Astrocyte (in vitro differentiated cells and primary cell): ENCODE measurements at regions not wholly inside any gene's neighbourhood (a gene's known extent, or its start where the extent isn't known, plus 50 kb on each side); places are given as distances from the start of the nearest gene placed in this dataset.

ENCODE experiments used
- DNase-seq: peaks from one replicate; pipeline ENCODE4 v3.0.0-alpha.2; 2010; ENCODE audit warnings: low read depth
- FAIRE-seq: peaks from 2 replicates; lab custom pipeline; 2011; peaks lifted over from hg19 to GRCh38; lab: Jason Lieb, UNC
- H2AFZ ChIP-seq: 2 replicates; pipeline ENCODE4 v1.6.0; 2012; ENCODE audit warnings: low read depth, low read length, inconsistent platforms
- H3K27ac ChIP-seq: 2 replicates; pipeline ENCODE4 v1.5.1; 2011; ENCODE audit warnings: low read depth, low read length, inconsistent platforms
- H3K27me3 ChIP-seq: 2 replicates; pipeline ENCODE4 v1.6.0; 2011; ENCODE audit warnings: low read length, inconsistent platforms; ENCODE audit not compliant: insufficient read depth
- H3K36me3 ChIP-seq: 2 replicates; pipeline ENCODE4 v1.5.1; 2011; ENCODE audit warnings: low read length, inconsistent platforms; ENCODE audit not compliant: insufficient read depth
- H3K4me1 ChIP-seq: 2 replicates; pipeline ENCODE4 v1.5.1; 2011; ENCODE audit warnings: low read length, inconsistent platforms; ENCODE audit not compliant: insufficient read depth
- H3K4me2 ChIP-seq: 2 replicates; pipeline ENCODE4 v1.6.0; 2012; ENCODE audit warnings: low read length, inconsistent platforms
- H3K4me3 ChIP-seq: 2 replicates; pipeline ENCODE4 v1.5.1; 2011; ENCODE audit warnings: low read depth, mild to moderate bottlenecking, low read length, inconsistent platforms; ENCODE audit not compliant: insufficient read depth
- H3K79me2 ChIP-seq: 2 replicates; pipeline ENCODE4 v1.6.0; 2012; ENCODE audit warnings: mild to moderate bottlenecking, low read length, inconsistent platforms; ENCODE audit not compliant: insufficient read depth
- H3K9ac ChIP-seq: 2 replicates; pipeline ENCODE4 v1.6.0; 2012; ENCODE audit warnings: mild to moderate bottlenecking, low read length, inconsistent platforms
- H3K9me3 ChIP-seq: 2 replicates; pipeline ENCODE4 v1.5.1; 2012; ENCODE audit warnings: low read depth, mild to moderate bottlenecking, low read length, inconsistent platforms; ENCODE audit not compliant: insufficient read depth
- H4K20me1 ChIP-seq: 2 replicates; pipeline ENCODE4 v1.6.0; 2012; ENCODE audit warnings: low read length, inconsistent platforms; ENCODE audit not compliant: insufficient read depth
- H3K27ac Mint-ChIP-seq: one replicate; pipeline ENCODE4 v1.8.0; 2021; ENCODE audit warnings: mild to moderate bottlenecking, mixed read lengths; ENCODE audit not compliant: unreplicated experiment
- H3K27me3 Mint-ChIP-seq: one replicate; pipeline ENCODE4 v1.8.0; 2021; ENCODE audit warnings: low read depth, mixed read lengths; ENCODE audit not compliant: unreplicated experiment
- H3K36me3 Mint-ChIP-seq: one replicate; pipeline ENCODE4 v1.8.0; 2021; ENCODE audit warnings: low read depth, mixed read lengths; ENCODE audit not compliant: unreplicated experiment
- H3K4me1 Mint-ChIP-seq: one replicate; pipeline ENCODE4 v1.8.0; 2021; ENCODE audit warnings: low read depth, mixed read lengths; ENCODE audit not compliant: unreplicated experiment
- H3K4me3 Mint-ChIP-seq: one replicate; pipeline ENCODE4 v1.8.0; 2021; ENCODE audit warnings: mild to moderate bottlenecking, moderate library complexity, mixed read lengths; ENCODE audit not compliant: unreplicated experiment
- H3K9me3 Mint-ChIP-seq: one replicate; pipeline ENCODE4 v1.8.0; 2021; ENCODE audit warnings: mild to moderate bottlenecking, mixed read lengths; ENCODE audit not compliant: unreplicated experiment
- EZH2 ChIP-seq: IDR thresholded peaks from 2 replicates; pipeline ENCODE4 v1.6.1; 2012; ENCODE audit warnings: mild to moderate bottlenecking, low read length, inconsistent platforms; ENCODE audit not compliant: insufficient read depth
- TF ChIP-seq, protein P1 (sequence below): IDR thresholded peaks from 2 replicates; pipeline ENCODE4 v1.5.1; 2011; ENCODE audit warnings: low read depth, mild to moderate bottlenecking, inconsistent platforms, low read length, moderate library complexity; ENCODE audit not compliant: insufficient read depth

DNA sequence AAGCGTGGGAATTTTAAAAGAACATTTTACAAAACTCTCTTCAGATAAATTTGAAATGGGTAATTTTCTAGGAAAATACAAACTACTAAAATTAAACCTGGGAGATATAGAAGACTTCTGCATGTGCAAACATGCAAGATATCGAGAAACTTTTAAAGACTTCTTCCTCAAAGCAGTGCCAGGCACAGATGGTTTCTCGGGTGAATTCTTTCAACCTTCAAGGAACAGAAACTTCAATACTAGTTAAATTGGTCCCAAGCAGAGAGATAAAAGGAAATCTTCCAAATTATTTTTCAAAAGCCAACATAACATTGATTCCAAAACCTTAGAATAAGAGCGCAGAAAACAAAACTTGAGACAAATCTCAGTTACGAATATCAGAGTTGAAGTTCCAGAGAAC lies 732.7 kb downstream of the PDCD6IP start:
- peaks cover 11% of the 10 kb centered on the region for H3K4me1 Mint-ChIP-seq
- no peaks in the 10 kb centered on the region for H3K4me1 ChIP-seq
- H2AFZ ChIP-seq = no peak overlapping the region
- H3K79me2 ChIP-seq = no peaks in the 10 kb centered on the region
- H3K36me3 Mint-ChIP-seq = no peaks in the 10 kb centered on the region
- H4K20me1 ChIP-seq = no peaks in the 10 kb centered on the region
- H3K27me3 Mint-ChIP-seq = no peaks in the 10 kb centered on the region
- FAIRE-seq = no peak
- H3K9ac ChIP-seq = no peak overlapping the region
- H3K27me3 ChIP-seq = no peaks in the 10 kb centered on the region
- H3K9me3 ChIP-seq = no peaks in the 10 kb centered on the region
- no peak overlapping the region for H3K27ac Mint-ChIP-seq
- H3K4me2 ChIP-seq = no peak overlapping the region
- H3K4me3 ChIP-seq = no peak overlapping the region
- no peak overlapping the region for H3K27ac ChIP-seq
- TF ChIP-seq, protein P1, sequence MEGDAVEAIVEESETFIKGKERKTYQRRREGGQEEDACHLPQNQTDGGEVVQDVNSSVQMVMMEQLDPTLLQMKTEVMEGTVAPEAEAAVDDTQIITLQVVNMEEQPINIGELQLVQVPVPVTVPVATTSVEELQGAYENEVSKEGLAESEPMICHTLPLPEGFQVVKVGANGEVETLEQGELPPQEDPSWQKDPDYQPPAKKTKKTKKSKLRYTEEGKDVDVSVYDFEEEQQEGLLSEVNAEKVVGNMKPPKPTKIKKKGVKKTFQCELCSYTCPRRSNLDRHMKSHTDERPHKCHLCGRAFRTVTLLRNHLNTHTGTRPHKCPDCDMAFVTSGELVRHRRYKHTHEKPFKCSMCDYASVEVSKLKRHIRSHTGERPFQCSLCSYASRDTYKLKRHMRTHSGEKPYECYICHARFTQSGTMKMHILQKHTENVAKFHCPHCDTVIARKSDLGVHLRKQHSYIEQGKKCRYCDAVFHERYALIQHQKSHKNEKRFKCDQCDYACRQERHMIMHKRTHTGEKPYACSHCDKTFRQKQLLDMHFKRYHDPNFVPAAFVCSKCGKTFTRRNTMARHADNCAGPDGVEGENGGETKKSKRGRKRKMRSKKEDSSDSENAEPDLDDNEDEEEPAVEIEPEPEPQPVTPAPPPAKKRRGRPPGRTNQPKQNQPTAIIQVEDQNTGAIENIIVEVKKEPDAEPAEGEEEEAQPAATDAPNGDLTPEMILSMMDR = no peak
- TF ChIP-seq EZH2 = no peak
- H3K9me3 Mint-ChIP-seq = no peaks in the 10 kb centered on the region
- no peak overlapping the region for H3K4me3 Mint-ChIP-seq
- H3K36me3 ChIP-seq = no peaks in the 10 kb centered on the region
- no peak for DNase-seq

DNA sequence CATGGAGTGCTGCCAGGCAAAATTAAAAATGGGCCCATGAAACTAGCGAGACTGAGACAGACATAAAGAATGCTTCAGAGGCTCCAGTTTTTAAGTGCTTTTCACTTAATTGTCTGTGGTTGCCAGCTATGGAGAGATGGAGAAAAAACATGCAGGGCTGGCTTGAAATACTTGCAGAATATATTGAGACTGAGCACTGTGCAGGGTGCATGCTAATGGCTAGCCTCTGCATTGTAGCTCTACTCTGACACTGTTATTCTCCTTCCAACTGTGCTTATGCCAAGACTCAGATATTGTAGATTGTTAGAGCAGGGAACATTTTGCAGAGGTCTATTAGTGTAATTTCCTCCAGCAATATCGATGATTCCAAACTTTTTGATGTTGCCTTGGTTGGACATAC lies 735.0 kb downstream of the PDCD6IP start:
- H3K4me1 Mint-ChIP-seq = peaks cover 11% of the 10 kb centered on the region
- DNase-seq = no peak
- H3K79me2 ChIP-seq = no peaks in the 10 kb centered on the region
- no peak overlapping the region for H3K27ac Mint-ChIP-seq
- no peaks in the 10 kb centered on the region for H3K4me1 ChIP-seq
- no peak for FAIRE-seq
- H3K27ac ChIP-seq = no peak overlapping the region
- TF ChIP-seq EZH2 = no peak
- TF ChIP-seq, protein P1 = no peak
- no peaks in the 10 kb centered on the region for H3K27me3 ChIP-seq
- no peaks in the 10 kb centered on the region for H3K9me3 Mint-ChIP-seq
- H3K36me3 ChIP-seq = no peaks in the 10 kb centered on the region
- H3K9ac ChIP-seq = no peak overlapping the region
- H2AFZ ChIP-seq = no peak overlapping the region
- H3K4me3 ChIP-seq = no peak overlapping the region
- H4K20me1 ChIP-seq = no peaks in the 10 kb centered on the region
- no peak overlapping the region for H3K4me2 ChIP-seq
- no peaks in the 10 kb centered on the region for H3K9me3 ChIP-seq
- H3K4me3 Mint-ChIP-seq = no peak overlapping the region
- no peaks in the 10 kb centered on the region for H3K36me3 Mint-ChIP-seq
- H3K27me3 Mint-ChIP-seq = no peaks in the 10 kb centered on the region

DNA sequence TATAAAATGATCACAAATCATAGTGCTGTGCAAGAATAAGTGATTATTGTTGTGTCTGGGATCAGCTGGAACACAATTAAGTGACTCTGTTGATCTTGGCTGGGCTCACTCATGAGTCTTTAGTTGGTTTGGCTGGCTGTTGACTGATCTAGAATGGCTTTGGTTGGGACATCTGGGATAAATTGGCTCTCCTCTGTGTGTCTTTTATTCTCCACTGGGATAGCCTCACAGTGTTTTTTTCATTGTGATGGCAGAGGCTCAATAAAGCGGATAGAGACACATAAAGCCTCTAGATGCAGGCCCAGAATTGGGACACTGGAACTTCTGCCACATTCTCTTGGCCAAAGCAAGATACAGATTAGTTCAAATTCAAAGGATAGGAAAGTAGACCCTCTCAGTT lies 735.6 kb downstream of the PDCD6IP start:
- DNase-seq = no peak
- Histone ChIP-seq H3K4me3 (no peak overlapping the region), H3K4me1 (no peaks in the 10 kb centered on the region), H2AFZ (no peak overlapping the region), H3K9ac (no peak overlapping the region), H3K36me3 (no peaks in the 10 kb centered on the region), H3K27ac (no peak overlapping the region), H4K20me1 (no peaks in the 10 kb centered on the region), H3K9me3 (no peaks in the 10 kb centered on the region), H3K4me2 (no peak overlapping the region), H3K27me3 (no peaks in the 10 kb centered on the region), H3K79me2 (no peaks in the 10 kb centered on the region)
- Mint-ChIP-seq H3K9me3 (no peaks in the 10 kb centered on the region), H3K27ac (no peak overlapping the region), H3K27me3 (peaks cover 2% of the 10 kb centered on the region), H3K4me1 (peaks cover 11% of the 10 kb centered on the region), H3K4me3 (no peak overlapping the region), H3K36me3 (no peaks in the 10 kb centered on the region)
- no peak for FAIRE-seq
- no peak for TF ChIP-seq EZH2
- TF ChIP-seq, protein P1 = no peak
